ENCODE measurements at regions not wholly inside any gene's neighbourhood (a gene's known extent, or its start where the extent isn't known, plus 50 kb on each side); places are given as distances from the start of the nearest gene placed in this dataset.

GRCh38 chr20:6665621-6666355, 101.7 kb upstream of the BMP2 start:
- no peaks in the 10 kb centered on the region for H3K4me1 ChIP-seq (ENCODE audit: control insufficient read depth in 1 of 2, low read depth in 2 of 2)
- ATAC-seq (ENCODE audit: insufficient number of reproducible peaks, low FRiP score, low read depth), result no peak
- DNase-seq (ENCODE audit: low spot score), result no peak
- H3K27ac ChIP-seq, result no peak overlapping the region
- H3K36me3 ChIP-seq, result no peaks in the 10 kb centered on the region
- no peak overlapping the region for H3K4me3 ChIP-seq
- no peak for TF ChIP-seq CTCF (IDR thresholded peaks at IDR 0.05)
- no peaks in the 10 kb centered on the region for H3K27me3 ChIP-seq (replicated peaks; ENCODE audit: insufficient read depth)
- no peaks in the 10 kb centered on the region for H3K9me3 ChIP-seq

GRCh38 chr20:6665161-6665560, 102.3 kb upstream of the BMP2 start:
- no peaks in the 10 kb centered on the region for H3K36me3 ChIP-seq
- H3K27me3 ChIP-seq (replicated peaks; ENCODE audit: insufficient read depth), result no peaks in the 10 kb centered on the region
- ATAC-seq (ENCODE audit: insufficient number of reproducible peaks, low FRiP score, low read depth) (no peak), DNase-seq (ENCODE audit: low spot score) (no peak)
- H3K9me3 ChIP-seq, result no peaks in the 10 kb centered on the region
- no peak overlapping the region for H3K4me3 ChIP-seq
- H3K27ac ChIP-seq, result no peak overlapping the region
- no peaks in the 10 kb centered on the region for H3K4me1 ChIP-seq (ENCODE audit: control insufficient read depth in 1 of 2, low read depth in 2 of 2)
- TF ChIP-seq CTCF (IDR thresholded peaks at IDR 0.05), result no peak

GRCh38 chr20:6664574-6664973, 102.9 kb upstream of the BMP2 start:
- DNase-seq (ENCODE audit: low spot score), result no peak
- no peaks in the 10 kb centered on the region for H3K27me3 ChIP-seq (replicated peaks; ENCODE audit: insufficient read depth)

GRCh38 chr20:6663751-6664388, 103.6 kb upstream of the BMP2 start:
- no peaks in the 10 kb centered on the region for H3K36me3 ChIP-seq
- H3K4me3 ChIP-seq, result no peak overlapping the region
- H3K27me3 ChIP-seq (replicated peaks; ENCODE audit: insufficient read depth), result no peaks in the 10 kb centered on the region
- no peak overlapping the region for H3K27ac ChIP-seq
- TF ChIP-seq CTCF (IDR thresholded peaks at IDR 0.05), result no peak
- no peak for DNase-seq (ENCODE audit: low spot score)
- ATAC-seq (ENCODE audit: insufficient number of reproducible peaks, low FRiP score, low read depth), result no peak
- H3K4me1 ChIP-seq (ENCODE audit: control insufficient read depth in 1 of 2, low read depth in 2 of 2), result no peaks in the 10 kb centered on the region
- H3K9me3 ChIP-seq, result no peaks in the 10 kb centered on the region

More at GRCh38 chr20:6664574-6664973, 102.9 kb upstream of the BMP2 start:
- no peaks in the 10 kb centered on the region for H3K36me3 ChIP-seq
- ATAC-seq (ENCODE audit: insufficient number of reproducible peaks, low FRiP score, low read depth), result no peak
- H3K9me3 ChIP-seq, result no peaks in the 10 kb centered on the region
- TF ChIP-seq CTCF (IDR thresholded peaks at IDR 0.05), result no peak
- H3K4me1 ChIP-seq (ENCODE audit: control insufficient read depth in 1 of 2, low read depth in 2 of 2), result no peaks in the 10 kb centered on the region
- H3K4me3 ChIP-seq, result no peak overlapping the region
- H3K27ac ChIP-seq, result no peak overlapping the region

GRCh38 chr20:6663104-6663503, 104.4 kb upstream of the BMP2 start:
- no peak overlapping the region for H3K27ac ChIP-seq
- ATAC-seq (ENCODE audit: insufficient number of reproducible peaks, low FRiP score, low read depth) (no peak), DNase-seq (ENCODE audit: low spot score) (no peak)
- no peaks in the 10 kb centered on the region for H3K27me3 ChIP-seq (replicated peaks; ENCODE audit: insufficient read depth)
- no peak overlapping the region for H3K4me3 ChIP-seq
- TF ChIP-seq CTCF (IDR thresholded peaks at IDR 0.05), result no peak
- no peaks in the 10 kb centered on the region for H3K9me3 ChIP-seq
- no peaks in the 10 kb centered on the region for H3K4me1 ChIP-seq (ENCODE audit: control insufficient read depth in 1 of 2, low read depth in 2 of 2)
- no peaks in the 10 kb centered on the region for H3K36me3 ChIP-seq
